HL-60 (cell line): ENCODE measurements at regions not wholly inside any gene's neighbourhood (a gene's known extent, or its start where the extent isn't known, plus 50 kb on each side); places are given as distances from the start of the nearest gene placed in this dataset.
"Not testable (repeated sequence)": the region's sequence is repeated elsewhere in the genome, so short reads cannot be mapped to it uniquely, and the experiment has no call there.

ENCODE experiments used
- DNase-seq, 2 experiments: peaks; one replicate each; pipeline ENCODE4 v3.0.0-alpha.2; 2010 to 2020; ENCODE audit warnings: low read depth in 1 of 2, low spot score in 1 of 2
- H3K27ac ChIP-seq: fragments of 250-450 bp; sonication (Bioruptor Pico); replicated peaks from 2 replicates; pipeline ENCODE4 v1.5.1; 2020; ENCODE audit warnings: mild to moderate bottlenecking, moderate library complexity
- H3K27me3 ChIP-seq: fragments of 250-450 bp; sonication (Bioruptor Pico); 2 replicates; pipeline ENCODE4 v1.5.1; 2021; ENCODE audit warnings: mild to moderate bottlenecking, moderate library complexity; ENCODE audit not compliant: insufficient read depth, poor library complexity, severe bottlenecking
- H3K4me3 ChIP-seq: replicated peaks from 2 replicates; pipeline ENCODE4 v1.5.1; 2011; ENCODE audit warnings: mild to moderate bottlenecking, control low read depth, low read length; ENCODE audit not compliant: insufficient read depth
- CTCF ChIP-seq: IDR thresholded peaks from one replicate; pipeline ENCODE4 v1.5.1; 2011; ENCODE audit warnings: low read length, control low read depth, inconsistent platforms; ENCODE audit not compliant: insufficient read depth
- GABPA ChIP-seq: IDR thresholded peaks from 2 replicates; pipeline ENCODE4 v1.6.1; 2012; ENCODE audit warnings: low read depth
- POLR2AphosphoS5 ChIP-seq: IDR thresholded peaks from 2 replicates; pipeline ENCODE4 v1.6.1; 2012; ENCODE audit warnings: low read depth
- REST ChIP-seq: IDR thresholded peaks from 2 replicates; pipeline ENCODE4 v1.6.1; 2012; ENCODE audit warnings: low read depth; ENCODE audit not compliant: insufficient replicate concordance
- SPI1 ChIP-seq: IDR thresholded peaks from 2 replicates; pipeline ENCODE4 v1.6.1; 2012; ENCODE audit warnings: low read depth, mild to moderate bottlenecking, borderline replicate concordance

- Histone ChIP-seq H3K27me3 (peaks cover 3% of the 10 kb centered on the region), H3K4me3 (no peak overlapping the region), H3K27ac (no peak overlapping the region)
- TF ChIP-seq POLR2AphosphoS5 (no peak), GABPA (no peak), CTCF (no peak), SPI1 (no peak), REST (no peak)
- DNase-seq: no peak
Measured at GRCh38 chr7:91357379-91357778, 93.1 kb downstream of the FZD1 start.

GRCh38 chr7:91357901-91358300 lies 93.7 kb downstream of the FZD1 start:
- no peak overlapping the region for H3K27ac ChIP-seq
- no peak overlapping the region for H3K4me3 ChIP-seq
- DNase-seq: no peak
- TF ChIP-seq SPI1 (no peak), GABPA (no peak), CTCF (no peak), REST (no peak), POLR2AphosphoS5 (no peak)
- H3K27me3 ChIP-seq: peaks cover 3% of the 10 kb centered on the region

- peaks cover 3% of the 10 kb centered on the region for H3K27me3 ChIP-seq
- H3K27ac ChIP-seq: no peak overlapping the region
- no peak for TF ChIP-seq POLR2AphosphoS5
- TF ChIP-seq GABPA: no peak
- no peak for TF ChIP-seq REST
- TF ChIP-seq CTCF: no peak
- no peak for TF ChIP-seq SPI1
- no peak overlapping the region for H3K4me3 ChIP-seq
- no peak for DNase-seq
Measured at GRCh38 chr7:91358303-91358702, 94.1 kb downstream of the FZD1 start.

- DNase-seq, H3K4me3 ChIP-seq, H3K27ac ChIP-seq, H3K27me3 ChIP-seq: not testable (repeated sequence)
Measured at GRCh38 chr7:91365097-91365496, 100.9 kb downstream of the FZD1 start.
